Dermis blood vessel endothelial cell (primary cell): ENCODE measurements at regions not wholly inside any gene's neighbourhood (a gene's known extent, or its start where the extent isn't known, plus 50 kb on each side); places are given as distances from the start of the nearest gene placed in this dataset.
"Not testable (repeated sequence)": the region's sequence is repeated elsewhere in the genome, so short reads cannot be mapped to it uniquely, and the experiment has no call there.

Experiments
- DNase-seq: peaks from one replicate; pipeline ENCODE4 v3.0.0; 2010

DNA sequence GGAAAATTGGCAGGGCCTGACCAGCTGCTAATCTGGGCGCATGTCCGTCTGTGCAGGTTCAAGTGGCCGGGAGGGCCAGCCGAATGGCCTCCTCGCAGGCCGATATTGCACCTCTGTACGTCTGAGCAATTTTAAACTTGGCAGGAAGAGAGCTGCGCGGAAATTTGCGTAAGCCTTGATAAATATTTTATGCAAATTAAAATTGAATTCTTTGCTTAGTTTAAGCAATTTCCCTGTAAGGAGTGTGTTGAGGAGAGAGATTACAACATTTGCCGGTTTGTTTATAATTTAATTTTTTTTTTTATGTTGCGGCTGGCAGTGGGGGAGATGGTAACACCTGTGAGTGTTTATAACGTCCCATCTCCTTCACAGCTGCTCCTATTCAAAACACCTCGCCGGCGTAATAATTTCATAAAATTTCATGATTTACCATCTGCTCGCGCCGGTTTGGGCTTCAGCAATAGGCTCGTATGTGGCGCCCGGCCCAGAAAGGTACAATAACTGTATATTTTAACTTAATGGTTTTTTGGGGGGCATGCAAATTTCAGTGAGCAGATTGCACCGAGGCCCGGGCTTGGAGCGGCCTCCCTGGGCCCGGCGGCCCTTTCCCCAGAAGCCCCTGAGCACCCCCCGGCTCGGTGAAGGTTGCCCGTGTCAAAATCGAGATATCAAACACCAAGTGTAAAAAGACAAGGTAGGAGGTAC lies 269.4 kb upstream of the MVB12B start:
- DNase-seq = no peak

DNA sequence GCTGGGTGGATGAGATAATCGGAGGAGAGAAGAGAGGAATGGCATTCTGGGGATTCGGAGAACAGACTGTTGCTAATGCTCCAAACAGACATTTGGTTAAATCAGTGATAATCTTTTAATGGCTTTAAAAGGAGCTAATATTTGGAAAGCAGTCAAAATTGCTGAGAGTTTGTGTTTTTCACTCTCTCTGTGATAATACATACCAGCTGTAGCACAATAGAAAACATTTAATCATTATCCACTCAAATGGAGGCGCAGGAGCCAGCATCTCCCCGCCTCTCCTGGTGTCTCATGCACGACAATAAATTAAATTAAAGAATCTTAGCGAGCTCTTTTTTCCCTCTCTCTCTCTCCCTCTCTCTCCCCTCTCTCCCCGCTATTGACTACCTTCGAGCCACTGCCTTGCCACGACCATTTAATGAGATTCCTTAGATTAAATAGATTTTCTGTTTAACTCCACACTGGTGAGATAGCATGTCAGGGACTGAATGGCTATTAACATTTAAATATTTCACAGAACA lies 268.6 kb upstream of the MVB12B start:
- no peak for DNase-seq

DNA sequence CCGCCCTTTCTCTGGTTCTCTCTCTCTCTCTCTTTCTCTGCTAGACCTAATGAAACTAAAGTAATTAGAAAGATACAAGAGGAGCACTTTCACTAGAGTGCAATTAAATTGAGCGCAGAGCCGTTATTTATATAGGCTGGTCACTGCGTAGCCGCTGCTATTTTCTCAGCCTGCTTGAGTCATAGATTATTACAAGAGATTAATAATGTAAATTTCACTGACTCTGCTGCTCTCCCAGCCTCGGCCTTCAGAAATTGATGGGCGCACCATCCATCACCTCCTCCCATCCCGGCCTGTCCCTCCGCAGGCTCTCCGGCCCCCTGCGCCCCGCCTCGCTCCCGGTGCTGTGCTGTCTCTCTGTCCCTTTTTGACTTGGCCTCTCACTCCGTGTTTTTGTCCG lies 268.0 kb upstream of the MVB12B start:
- no peak for DNase-seq

DNA sequence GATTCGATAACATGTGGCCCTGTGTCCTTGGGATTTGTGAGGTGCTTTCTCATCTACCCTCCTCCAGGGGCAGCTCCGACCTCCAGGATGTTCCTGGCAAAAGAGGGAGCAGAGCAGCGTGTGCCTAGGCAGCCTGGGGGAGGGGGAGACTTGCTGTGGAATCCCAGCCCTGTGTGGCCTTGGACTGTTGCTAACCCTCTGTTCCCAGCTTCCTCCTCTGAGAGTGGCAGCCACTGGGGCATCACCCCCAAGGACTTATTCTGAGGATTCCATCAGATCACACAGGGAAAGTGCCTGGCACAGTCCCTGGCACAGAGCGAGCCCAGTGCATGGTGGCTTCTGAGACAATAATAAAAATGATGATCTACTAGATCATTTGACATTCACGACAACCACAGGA lies 265.1 kb upstream of the MVB12B start:
- DNase-seq = no peak

DNA sequence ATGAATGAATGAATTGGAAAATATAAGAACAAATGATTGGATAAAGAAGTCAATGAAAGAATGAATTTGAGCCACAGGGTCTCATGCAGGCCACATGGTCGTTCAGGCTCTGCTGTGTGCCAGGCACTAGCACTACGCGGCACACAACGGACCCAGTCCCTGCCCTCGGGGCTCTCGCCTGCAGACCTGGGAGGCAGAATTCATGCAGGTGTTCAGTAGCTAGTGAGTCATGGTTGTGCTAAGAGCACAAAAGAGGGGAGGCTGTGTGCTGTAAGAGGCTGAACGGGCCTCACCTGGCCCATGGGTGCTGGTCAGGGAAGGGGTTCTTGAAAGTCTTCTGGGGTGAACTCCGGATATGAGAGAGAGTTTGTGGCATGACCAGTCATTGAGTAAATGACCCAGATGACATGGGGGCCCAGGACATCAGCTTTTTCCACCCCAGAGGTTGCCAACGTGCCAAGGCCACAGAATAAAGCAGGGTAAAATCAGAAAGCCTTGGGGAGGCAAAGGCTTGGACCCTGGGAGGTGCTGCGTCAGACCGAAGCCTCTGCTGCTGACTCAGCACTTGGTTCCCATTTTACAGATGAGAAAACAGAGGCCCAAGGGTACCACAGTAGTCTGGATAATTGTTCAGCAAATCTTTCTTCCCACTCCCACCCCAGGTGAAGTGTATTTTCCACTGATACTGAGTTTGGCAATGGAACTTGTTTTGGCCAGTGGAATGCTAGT lies 264.3 kb upstream of the MVB12B start:
- no peak for DNase-seq

DNA sequence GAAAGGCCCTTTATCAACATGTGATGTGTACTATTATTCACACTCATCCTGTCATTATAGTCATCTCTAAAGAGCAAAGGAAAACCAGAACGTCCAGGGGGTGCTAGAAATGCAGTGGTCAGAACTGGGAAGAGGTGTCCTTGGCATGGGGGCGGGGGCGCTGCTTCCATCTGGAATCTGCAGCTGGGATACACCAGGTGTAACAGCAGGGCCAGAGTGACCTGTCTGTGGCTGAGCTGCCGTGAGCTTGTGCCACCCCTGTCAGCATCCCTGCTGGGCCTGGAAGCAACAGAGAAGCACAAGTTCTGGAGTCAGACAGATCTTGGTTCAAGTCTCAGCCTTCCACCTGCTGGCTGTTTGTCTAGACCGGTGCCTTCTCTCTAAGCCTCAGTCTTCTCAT lies 263.3 kb upstream of the MVB12B start:
- no peak for DNase-seq

DNA sequence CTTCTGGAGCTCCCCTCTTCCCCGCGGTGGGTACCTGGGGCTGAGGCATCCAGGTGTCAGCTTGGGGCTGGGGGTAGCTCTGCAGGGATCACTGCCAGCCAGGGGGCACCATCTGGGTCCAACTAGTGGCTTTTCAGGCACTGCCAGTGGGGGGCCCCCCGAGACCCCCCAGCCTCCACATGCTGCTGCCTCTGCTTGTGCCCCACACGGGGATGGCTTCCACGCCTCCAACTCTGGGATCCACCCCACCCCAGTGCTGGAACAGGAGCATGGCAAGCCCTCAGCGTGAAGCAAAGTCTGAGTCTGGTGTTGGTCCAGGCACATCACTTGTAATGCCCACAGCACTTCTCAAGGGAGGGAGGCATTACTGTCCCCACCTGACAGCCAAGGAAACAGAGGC lies 260.5 kb upstream of the MVB12B start:
- DNase-seq = no peak

DNA sequence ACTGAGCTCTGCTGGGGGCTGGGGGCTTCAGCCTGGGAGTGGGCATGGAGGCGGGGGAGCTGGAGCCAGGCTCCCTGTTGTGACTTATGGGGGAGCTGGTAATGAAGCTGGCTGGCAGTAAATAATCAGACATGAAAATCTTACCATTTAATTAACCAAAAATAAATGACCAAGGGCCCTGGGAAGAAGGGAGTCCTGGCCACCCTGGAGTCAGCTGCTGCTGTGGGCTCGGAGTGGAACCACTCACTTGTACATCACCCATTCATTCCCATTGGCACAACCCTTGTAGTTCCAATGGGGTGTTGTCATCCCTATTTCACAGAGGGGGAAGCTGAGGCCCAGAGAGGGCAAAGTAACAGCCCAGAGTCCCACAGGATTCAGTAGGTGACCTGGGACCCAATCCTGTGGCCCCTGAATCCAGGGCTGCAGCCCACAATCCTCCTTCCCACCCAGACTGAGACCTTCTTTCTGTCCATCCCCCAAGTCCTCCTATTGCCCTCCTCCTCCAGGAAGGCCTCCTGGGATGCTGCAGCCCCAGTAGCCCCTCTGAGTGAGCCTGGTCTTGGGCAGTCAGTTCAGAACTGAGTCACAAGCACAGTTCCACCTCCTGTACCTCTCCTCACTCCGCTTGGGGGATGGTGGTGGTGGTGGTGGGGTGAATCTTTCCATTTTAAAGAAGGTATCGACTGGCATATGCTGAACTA lies 259.4 kb upstream of the MVB12B start:
- DNase-seq = no peak

DNA sequence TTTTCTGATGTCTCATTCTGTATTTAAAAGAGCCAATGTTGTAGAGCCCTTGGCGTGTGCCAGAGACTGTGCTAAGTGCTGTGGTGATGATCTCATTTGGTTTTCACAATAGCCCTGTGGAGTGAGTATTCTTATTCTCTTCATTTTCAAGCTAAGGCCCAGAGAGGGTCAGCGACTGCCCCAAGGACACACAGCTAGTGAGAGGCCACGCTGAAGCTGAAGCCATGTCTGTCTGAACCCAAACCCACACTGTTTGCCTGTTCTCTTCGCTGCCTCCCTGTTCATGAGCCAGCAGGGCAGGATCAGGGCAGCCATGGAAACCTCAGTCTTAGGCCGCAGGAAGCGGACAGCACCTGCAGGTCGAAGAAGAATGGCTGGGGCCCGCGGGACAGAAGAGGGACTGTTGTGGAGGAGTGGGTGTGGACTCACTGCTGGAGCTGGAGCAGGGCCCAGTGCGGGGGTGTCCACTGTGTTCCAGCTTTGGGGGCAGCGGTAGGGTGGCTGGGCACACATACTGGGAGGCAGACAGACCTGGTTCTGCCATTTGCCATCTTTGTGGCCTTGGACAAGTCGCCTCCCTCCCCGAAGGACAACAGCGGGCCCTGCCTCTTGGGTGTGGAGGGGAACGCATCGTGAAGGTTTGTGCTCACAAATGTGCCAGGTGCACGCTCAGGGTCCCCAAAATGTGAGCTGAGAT lies 257.9 kb upstream of the MVB12B start:
- DNase-seq = no peak

DNA sequence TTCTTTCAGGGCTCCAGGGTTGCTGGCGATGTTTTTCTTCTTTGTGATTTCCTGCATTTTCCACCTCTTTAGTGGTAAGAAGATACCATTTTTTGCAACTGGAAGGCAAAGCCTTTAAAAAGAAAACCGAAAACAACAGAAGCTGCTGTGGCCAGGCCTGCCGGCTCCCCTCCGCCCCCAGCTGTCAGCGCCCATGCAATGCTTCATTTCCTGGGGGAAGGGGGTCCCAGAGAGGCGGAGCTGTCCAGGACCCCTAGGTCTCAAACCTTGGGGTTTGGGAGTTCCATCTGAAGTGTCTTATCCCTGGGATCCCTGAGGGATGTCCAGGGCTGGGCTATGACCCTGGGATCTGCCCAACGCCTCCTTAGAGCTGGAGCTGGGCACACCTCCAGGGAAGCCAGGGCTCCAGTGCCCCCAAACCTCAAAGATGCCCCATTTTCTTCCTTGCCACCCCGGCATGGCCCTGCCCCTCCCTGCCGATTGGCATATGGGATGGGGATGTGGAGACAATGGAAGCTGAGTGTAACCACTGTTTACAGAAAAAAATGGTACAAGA lies 257.2 kb upstream of the MVB12B start:
- DNase-seq = no peak

DNA sequence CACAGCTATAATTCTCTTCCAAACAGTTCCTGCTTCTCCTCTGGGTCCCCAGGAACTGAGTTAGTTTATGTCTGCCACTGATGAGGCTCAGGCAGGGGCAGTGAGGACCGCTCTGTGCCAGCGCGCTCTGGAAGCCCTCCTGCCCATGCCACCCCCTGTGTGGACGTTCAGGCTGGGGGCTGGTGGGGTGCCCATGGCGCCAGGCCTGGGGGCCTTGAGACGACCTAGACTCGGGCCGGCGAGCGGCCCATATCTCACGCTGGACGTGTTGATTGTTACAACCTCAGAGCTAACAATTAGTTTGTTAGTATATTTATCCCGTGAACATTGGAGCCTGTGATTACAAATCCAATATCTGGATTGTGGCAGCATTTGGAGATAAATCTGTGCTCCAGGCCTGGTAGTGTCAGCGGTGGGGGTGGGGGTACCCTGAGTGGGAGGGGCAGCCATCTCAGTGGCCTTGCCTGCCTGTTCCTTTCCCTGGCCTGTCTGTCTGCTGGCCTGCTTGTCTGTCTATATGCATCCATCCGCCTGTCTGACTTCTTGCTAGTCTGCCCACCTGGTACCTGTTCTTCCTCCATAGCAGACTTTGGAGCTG lies 256.5 kb upstream of the MVB12B start:
- no peak for DNase-seq

DNA sequence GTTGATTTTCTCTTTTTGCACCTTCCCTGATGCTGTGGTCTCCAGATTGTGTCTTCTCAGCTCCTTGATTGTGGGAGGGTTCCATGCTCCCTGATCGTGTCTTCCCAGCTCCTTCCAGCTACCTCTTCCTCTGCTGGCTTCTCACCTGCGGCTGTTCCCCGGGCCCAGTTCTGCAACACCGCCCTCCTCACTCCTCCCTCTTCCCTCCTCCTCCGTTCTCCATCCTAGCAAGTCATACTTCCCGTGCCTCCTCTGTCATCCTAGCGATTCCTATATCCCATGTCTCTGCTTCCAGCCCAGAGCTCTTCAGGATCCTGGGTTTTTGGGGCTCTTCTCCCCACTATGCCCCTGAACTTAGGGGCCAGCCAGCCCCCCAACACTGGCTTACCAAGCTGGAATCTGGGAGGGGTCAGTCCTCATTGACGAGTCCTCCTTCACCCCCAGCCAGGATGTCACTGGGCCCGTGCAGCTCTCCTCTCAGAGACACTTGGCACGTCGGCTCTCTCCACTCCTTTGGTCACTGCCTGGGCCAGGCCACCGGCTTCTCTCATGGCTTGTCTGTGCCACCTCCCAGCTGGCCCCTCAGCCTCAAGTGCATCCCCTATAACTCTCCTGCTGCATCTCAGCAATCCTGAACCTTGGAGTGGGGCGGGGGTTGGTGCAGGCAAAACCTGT lies 255.4 kb upstream of the MVB12B start:
- no peak for DNase-seq

DNA sequence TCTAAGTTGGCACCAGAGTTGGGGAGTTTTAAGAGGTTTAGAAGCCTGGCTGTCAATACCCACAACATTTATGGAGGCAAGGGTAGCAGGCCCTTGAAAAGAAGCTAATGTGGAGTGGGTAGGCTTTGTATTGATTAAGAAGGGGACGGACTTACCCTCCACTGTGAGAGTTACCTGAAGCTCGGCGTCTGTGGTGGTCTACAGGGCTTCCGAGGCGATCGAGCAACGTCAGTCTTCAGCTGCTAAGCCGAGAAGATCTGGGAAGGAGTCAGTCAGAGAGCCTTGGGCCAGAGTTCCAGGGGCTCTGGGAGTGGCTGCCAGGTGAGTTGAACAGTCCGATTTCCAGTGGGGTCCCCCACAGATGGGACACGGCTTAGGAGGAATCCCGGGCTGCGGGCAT lies 249.0 kb upstream of the MVB12B start:
- not testable (repeated sequence) for DNase-seq

DNA sequence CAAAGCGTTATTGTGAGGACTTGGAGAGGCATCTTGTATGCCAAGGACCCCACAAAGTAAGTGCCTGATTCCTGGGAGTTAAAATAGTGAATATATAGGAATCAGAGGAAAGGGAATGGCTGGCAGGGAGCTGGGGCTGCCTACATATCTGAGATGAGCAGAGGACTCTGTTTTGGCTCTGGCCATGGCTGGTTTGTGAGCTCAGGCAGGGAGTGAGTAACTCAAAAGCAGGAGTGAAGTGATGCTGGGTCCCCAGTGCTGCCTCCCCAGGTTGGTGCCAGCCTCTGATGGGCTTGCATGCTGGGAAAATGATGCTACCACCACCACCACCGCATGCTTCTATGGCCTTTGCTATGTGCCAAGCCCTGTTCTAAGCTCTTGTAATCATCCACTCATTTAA lies 246.0 kb upstream of the MVB12B start:
- DNase-seq = no peak

DNA sequence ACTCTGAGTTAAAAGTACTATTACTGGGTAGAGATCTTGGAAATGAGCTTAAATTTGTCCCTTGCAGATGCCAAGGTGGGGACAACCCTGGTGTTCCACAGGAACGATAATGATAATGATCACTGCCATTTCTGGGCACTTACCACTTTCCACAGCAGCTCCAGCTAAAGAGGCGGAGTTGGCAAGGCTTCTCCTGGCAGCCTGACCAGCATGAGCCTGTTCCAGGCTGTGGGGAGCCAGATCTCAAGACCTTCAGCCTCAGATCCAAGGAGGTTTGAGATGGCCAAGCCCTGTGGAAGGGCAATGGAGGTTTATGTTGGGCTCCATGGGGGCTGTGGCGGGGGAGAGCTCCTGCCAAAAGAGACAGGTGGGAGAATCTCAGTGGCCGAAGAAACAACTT lies 244.9 kb upstream of the MVB12B start:
- no peak for DNase-seq

DNA sequence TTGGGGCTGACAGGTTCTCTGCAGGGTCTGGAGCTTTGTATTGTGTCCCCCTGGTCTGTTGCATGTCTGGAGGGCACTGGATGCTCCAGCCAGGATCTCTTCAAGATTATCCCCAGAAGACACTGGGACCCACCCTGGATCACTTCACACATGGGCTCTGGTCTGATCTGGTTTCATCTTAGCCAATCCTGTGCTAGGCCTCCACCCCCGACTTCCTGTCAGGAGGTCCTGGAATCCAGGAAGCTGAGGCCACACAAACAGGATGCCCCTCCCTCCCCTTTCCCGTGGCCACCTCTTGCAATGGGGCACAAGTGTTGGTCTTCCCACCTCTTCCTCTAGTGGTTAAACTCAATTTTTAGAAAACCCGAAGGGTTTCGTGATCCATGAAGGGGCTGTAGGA lies 242.6 kb upstream of the MVB12B start:
- no peak for DNase-seq

DNA sequence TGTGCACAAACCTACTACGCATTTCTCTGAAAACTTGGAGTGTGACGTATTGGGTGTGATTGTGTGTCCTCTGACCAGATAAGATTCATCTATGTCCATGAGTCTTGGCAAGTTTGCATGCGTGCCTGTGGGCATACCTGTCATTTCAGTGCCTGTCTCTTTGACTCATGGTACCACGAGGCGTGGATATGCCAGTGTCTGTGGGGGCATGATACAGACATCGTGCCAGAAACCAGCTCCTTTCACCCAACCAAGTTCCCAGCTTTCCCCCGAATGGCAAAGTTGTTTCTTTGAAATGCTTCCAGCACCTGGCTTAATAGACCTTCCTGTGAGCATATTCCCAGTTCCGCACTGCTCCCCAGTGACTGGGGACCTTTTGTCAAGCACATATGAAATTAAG lies 241.9 kb upstream of the MVB12B start:
- no peak for DNase-seq

DNA sequence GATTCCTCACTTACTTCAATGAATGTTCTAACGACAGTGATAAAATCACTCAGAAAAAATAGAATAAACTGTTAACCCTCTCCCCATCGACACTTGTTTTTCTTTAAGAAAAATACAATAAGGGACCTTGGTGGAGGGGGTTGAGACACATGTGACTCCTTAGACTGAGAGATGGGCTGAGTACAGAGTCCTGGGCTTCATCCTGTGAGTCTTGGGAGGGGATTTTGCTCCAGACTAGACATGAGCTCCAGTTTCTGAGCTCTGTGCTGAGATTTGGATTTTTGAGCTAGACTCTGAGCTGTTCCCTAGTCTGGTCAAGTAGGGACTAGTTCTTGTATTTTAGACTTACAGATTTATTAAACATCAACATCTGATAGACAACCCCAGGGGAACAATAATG lies 241.5 kb upstream of the MVB12B start:
- DNase-seq = no peak

DNA sequence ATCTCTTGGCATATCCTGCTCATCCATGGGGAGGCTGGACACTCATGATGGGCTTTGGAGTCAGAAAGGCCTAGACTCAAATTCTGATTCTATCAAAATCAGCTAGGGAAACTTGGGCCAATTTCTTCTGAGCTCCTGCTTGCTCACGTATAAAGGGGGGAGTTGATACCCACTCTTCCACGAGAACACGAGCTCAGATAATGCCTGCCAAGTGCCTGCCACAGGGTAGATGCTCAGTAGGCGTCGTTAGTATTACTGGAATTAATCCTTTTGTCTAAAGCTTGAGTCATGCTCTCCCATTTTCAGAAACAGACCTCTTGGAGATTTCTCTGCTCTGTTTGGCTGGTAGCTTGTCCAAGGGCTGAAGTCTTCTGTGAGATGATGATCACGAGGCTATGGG lies 238.3 kb upstream of the MVB12B start:
- no peak for DNase-seq

DNA sequence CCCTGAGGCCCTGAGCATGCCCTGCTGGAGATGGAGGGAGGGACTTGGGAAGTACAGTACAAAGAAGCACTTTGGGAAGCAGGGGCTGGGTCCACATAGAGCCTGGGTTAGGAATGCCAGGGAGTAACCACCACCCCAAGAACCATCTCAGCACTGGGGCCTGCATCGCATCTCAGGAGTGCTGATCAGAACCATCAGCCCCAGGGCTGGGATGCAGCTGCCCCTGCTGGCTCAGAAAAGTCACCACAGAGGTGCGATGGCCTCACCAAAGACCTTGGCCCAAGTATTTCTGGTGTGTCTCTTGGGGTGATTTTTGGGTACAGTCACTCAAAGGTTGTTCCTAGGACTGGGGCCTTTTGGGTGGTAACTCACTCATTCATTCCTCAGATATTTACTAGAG lies 236.8 kb upstream of the MVB12B start:
- no peak for DNase-seq

DNA sequence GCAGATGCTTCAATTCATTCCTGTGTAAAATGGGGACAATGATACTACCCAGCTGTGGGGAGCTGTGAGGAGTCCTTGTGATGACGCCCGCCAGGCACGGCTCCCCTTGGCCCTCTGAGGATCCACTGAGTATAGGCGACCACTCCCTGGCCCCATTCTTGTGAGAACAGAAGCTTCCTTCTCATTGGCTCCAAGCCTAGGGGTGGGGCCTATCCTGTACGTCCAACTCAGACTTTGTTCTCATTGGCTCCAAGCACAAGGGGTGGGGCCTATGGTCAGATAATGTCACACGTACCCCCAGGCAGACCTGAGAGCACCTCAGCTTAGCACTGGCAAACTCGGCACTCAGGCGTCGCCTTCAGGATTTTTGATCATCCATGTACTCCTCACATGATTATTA lies 232.9 kb upstream of the MVB12B start:
- DNase-seq = no peak
